ENCODE measurements at regions not wholly inside any gene's neighbourhood (a gene's known extent, or its start where the extent isn't known, plus 50 kb on each side); places are given as distances from the start of the nearest gene placed in this dataset.

DNA sequence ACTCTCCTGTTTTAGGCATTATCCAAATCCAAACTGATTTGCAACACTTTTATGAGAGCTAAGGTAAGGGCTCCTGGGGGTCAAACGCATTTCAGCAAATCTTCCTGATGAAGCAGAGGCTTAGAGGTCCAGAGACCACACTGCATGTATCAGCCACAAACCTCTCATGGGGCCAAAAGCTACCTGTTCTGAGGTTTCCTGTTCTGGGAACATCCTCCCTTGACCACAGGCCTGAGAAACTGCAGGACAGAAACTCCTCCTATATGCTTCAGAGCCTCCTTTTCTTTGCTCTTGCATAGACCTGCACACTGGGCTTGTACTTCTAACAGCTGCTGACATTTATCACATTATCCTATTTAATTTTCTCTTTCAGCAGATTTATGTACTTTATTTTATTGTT, 92.6 kb downstream of the OR2K2 start:
- Histone ChIP-seq H4K20me1 (ENCODE audit: insufficient read depth) (no peaks in the 10 kb centered on the region), H3K4me2 (ENCODE audit: low read length) (no peak overlapping the region), H3K9me2 (ENCODE audit: insufficient read depth, low read length) (no peaks in the 10 kb centered on the region), H3K9me3 (ENCODE audit: low read length) (no peaks in the 10 kb centered on the region), H3F3A (ENCODE audit: insufficient read depth, low read length, poor library complexity, severe bottlenecking) (no peaks in the 10 kb centered on the region), H3K36me3 (ENCODE audit: insufficient read depth, low read length) (no peaks in the 10 kb centered on the region), H2AFZ (ENCODE audit: low read depth, low read length) (no peak overlapping the region), H3K27me3 (ENCODE audit: insufficient read depth, low read depth, low read length) (no peaks in the 10 kb centered on the region), H3K9ac (ENCODE audit: low read length) (no peak overlapping the region), H3K4me3 (ENCODE audit: low read length) (no peak overlapping the region), H3K27ac (ENCODE audit: low read length) (no peak overlapping the region), H3K79me2 (replicated peaks; ENCODE audit: insufficient read depth, low read length) (no peaks in the 10 kb centered on the region)
- no peak for TF ChIP-seq EP300 (conservative IDR thresholded peaks at IDR 0.05; ENCODE audit: poor library complexity, severe bottlenecking)
- TF ChIP-seq POLR2AphosphoS5 (IDR thresholded peaks at IDR 0.05) = no peak
- TF ChIP-seq MXI1 (conservative IDR thresholded peaks at IDR 0.05; ENCODE audit: poor library complexity, severe bottlenecking) = no peak
- TF ChIP-seq EZH2 (IDR thresholded peaks at IDR 0.05; ENCODE audit: borderline replicate concordance, insufficient read depth, low read length, poor library complexity, severe bottlenecking) = no peak
- TF ChIP-seq TAF1 (IDR thresholded peaks at IDR 0.05; ENCODE audit: low read depth) = no peak
- no peak for TF ChIP-seq RAD21 (conservative IDR thresholded peaks at IDR 0.05)

DNA sequence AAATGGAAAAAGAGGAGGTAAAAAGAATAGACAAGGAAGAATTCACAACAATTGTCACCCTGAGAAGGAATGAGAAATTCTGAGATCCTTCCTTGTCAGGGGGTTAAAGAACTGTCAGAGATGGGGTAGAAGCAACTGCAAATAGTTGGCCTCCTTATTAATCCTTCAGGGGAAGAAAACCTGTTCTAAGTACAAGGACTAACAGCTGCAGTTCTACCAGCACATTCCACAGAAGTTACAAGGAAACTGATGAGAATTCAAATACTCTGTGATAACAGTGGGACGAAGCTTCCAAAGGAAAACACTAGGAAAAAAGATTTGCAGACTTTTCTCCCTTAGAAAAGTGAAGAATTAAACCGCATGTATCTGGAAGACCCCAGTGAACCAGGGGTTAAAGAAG, 93.7 kb downstream of the OR2K2 start:
- Histone ChIP-seq H3K4me2 (ENCODE audit: low read length) (no peak overlapping the region), H3K9me3 (ENCODE audit: low read length) (no peaks in the 10 kb centered on the region), H3K79me2 (replicated peaks; ENCODE audit: insufficient read depth, low read length) (no peaks in the 10 kb centered on the region), H3K9ac (ENCODE audit: low read length) (no peak overlapping the region), H3K9me2 (ENCODE audit: insufficient read depth, low read length) (no peaks in the 10 kb centered on the region), H4K20me1 (ENCODE audit: insufficient read depth) (no peaks in the 10 kb centered on the region), H3K4me3 (ENCODE audit: low read length) (no peak overlapping the region), H3K27me3 (ENCODE audit: insufficient read depth, low read depth, low read length) (no peaks in the 10 kb centered on the region), H3K27ac (ENCODE audit: low read length) (no peak overlapping the region), H3K36me3 (ENCODE audit: insufficient read depth, low read length) (no peaks in the 10 kb centered on the region), H3F3A (ENCODE audit: insufficient read depth, low read length, poor library complexity, severe bottlenecking) (no peaks in the 10 kb centered on the region), H2AFZ (ENCODE audit: low read depth, low read length) (no peak overlapping the region)
- TF ChIP-seq TAF1 (IDR thresholded peaks at IDR 0.05; ENCODE audit: low read depth) (no peak), SMC3 (conservative IDR thresholded peaks at IDR 0.05; ENCODE audit: poor library complexity) (no peak), EZH2 (IDR thresholded peaks at IDR 0.05; ENCODE audit: borderline replicate concordance, insufficient read depth, low read length, poor library complexity, severe bottlenecking) (no peak), RAD21 (conservative IDR thresholded peaks at IDR 0.05) (no peak)

DNA sequence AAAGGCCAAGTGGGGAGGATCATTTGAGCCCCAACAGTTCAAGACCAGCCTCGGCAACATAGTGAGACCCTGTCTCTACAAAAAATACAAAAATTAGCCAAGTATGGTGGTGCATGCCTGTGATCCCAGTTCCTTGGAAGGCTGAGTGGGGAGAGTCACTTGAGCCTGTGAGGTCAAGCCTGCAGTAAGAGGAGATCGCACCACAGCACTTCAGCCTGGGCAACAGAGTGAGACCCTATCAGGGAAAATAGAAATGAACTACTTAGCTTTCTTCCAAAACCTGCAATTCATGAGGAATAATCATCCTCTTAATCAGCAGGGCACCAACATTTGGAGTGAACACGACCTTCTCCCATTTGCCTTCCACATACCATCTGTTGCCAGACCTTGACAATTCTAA, 96.1 kb downstream of the OR2K2 start:
- H4K20me1 ChIP-seq (ENCODE audit: insufficient read depth) = no peaks in the 10 kb centered on the region
- H3K4me3 ChIP-seq (ENCODE audit: low read length) = no peak overlapping the region
- H3K9me3 ChIP-seq (ENCODE audit: low read length) = no peaks in the 10 kb centered on the region
- no peaks in the 10 kb centered on the region for H3K79me2 ChIP-seq (replicated peaks; ENCODE audit: insufficient read depth, low read length)
- no peak overlapping the region for H2AFZ ChIP-seq (ENCODE audit: low read depth, low read length)
- no peaks in the 10 kb centered on the region for H3K9me2 ChIP-seq (ENCODE audit: insufficient read depth, low read length)
- TF ChIP-seq TAF1 (IDR thresholded peaks at IDR 0.05; ENCODE audit: low read depth) = no peak
- no peak for TF ChIP-seq EZH2 (IDR thresholded peaks at IDR 0.05; ENCODE audit: borderline replicate concordance, insufficient read depth, low read length, poor library complexity, severe bottlenecking)
- TF ChIP-seq, protein P1, sequence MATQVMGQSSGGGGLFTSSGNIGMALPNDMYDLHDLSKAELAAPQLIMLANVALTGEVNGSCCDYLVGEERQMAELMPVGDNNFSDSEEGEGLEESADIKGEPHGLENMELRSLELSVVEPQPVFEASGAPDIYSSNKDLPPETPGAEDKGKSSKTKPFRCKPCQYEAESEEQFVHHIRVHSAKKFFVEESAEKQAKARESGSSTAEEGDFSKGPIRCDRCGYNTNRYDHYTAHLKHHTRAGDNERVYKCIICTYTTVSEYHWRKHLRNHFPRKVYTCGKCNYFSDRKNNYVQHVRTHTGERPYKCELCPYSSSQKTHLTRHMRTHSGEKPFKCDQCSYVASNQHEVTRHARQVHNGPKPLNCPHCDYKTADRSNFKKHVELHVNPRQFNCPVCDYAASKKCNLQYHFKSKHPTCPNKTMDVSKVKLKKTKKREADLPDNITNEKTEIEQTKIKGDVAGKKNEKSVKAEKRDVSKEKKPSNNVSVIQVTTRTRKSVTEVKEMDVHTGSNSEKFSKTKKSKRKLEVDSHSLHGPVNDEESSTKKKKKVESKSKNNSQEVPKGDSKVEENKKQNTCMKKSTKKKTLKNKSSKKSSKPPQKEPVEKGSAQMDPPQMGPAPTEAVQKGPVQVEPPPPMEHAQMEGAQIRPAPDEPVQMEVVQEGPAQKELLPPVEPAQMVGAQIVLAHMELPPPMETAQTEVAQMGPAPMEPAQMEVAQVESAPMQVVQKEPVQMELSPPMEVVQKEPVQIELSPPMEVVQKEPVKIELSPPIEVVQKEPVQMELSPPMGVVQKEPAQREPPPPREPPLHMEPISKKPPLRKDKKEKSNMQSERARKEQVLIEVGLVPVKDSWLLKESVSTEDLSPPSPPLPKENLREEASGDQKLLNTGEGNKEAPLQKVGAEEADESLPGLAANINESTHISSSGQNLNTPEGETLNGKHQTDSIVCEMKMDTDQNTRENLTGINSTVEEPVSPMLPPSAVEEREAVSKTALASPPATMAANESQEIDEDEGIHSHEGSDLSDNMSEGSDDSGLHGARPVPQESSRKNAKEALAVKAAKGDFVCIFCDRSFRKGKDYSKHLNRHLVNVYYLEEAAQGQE (IDR thresholded peaks at IDR 0.05; ENCODE audit: borderline replicate concordance) = no peak
- no peak for TF ChIP-seq MXI1 (conservative IDR thresholded peaks at IDR 0.05; ENCODE audit: poor library complexity, severe bottlenecking)
- TF ChIP-seq, protein P2, sequence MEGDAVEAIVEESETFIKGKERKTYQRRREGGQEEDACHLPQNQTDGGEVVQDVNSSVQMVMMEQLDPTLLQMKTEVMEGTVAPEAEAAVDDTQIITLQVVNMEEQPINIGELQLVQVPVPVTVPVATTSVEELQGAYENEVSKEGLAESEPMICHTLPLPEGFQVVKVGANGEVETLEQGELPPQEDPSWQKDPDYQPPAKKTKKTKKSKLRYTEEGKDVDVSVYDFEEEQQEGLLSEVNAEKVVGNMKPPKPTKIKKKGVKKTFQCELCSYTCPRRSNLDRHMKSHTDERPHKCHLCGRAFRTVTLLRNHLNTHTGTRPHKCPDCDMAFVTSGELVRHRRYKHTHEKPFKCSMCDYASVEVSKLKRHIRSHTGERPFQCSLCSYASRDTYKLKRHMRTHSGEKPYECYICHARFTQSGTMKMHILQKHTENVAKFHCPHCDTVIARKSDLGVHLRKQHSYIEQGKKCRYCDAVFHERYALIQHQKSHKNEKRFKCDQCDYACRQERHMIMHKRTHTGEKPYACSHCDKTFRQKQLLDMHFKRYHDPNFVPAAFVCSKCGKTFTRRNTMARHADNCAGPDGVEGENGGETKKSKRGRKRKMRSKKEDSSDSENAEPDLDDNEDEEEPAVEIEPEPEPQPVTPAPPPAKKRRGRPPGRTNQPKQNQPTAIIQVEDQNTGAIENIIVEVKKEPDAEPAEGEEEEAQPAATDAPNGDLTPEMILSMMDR (IDR thresholded peaks at IDR 0.05; ENCODE audit: poor library complexity, severe bottlenecking) = no peak
- no peak for TF ChIP-seq POLR2AphosphoS5 (IDR thresholded peaks at IDR 0.05)
- TF ChIP-seq RAD21 (conservative IDR thresholded peaks at IDR 0.05) = no peak
- TF ChIP-seq SMC3 (conservative IDR thresholded peaks at IDR 0.05; ENCODE audit: poor library complexity) = no peak
- no peak for TF ChIP-seq EP300 (conservative IDR thresholded peaks at IDR 0.05; ENCODE audit: poor library complexity, severe bottlenecking)
- H3K4me2 ChIP-seq (ENCODE audit: low read length) = no peak overlapping the region
- H3K36me3 ChIP-seq (ENCODE audit: insufficient read depth, low read length) = no peaks in the 10 kb centered on the region
- no peak overlapping the region for H3K27ac ChIP-seq (ENCODE audit: low read length)
- H3K27me3 ChIP-seq (ENCODE audit: insufficient read depth, low read depth, low read length) = no peaks in the 10 kb centered on the region
- H3F3A ChIP-seq (ENCODE audit: insufficient read depth, low read length, poor library complexity, severe bottlenecking) = no peaks in the 10 kb centered on the region
- H3K9ac ChIP-seq (ENCODE audit: low read length) = no peak overlapping the region

All from neural cell (in vitro differentiated cells).